Activated B cell treated with CpG ODN at 0.5 μM for 24 hours (primary cell): ENCODE measurements at regions not wholly inside any gene's neighbourhood (a gene's known extent, or its start where the extent isn't known, plus 50 kb on each side); places are given as distances from the start of the nearest gene placed in this dataset.

ENCODE experiments used
- ATAC-seq: fragments of 200-7000 bp; cut with Tn5 transposase; one replicate; pipeline ENCODE4 v1.10.0; 2021; ENCODE audit warnings: low read depth, mild to moderate bottlenecking, moderate library complexity
- CTCF ChIA-PET: fragments of 350-600 bp; sonication (Branson Sonifier 250); formaldehyde crosslinking; loops from one replicate; lab custom pipeline; 2021; ENCODE audit warnings: antibody characterized with exemption; lab: Charles Lee
- POLR2A ChIA-PET: fragments of 350-600 bp; sonication (Branson Sonifier 250); formaldehyde crosslinking; loops from one replicate; lab custom pipeline; 2021; ENCODE audit warnings: antibody characterized with exemption; lab: Charles Lee
- DNase-seq: peaks from one replicate; pipeline ENCODE4 v3.0.0; 2022
- H3K27ac Mint-ChIP-seq: one replicate; pipeline ENCODE4 v1.8.0; 2020; ENCODE audit warnings: mixed read lengths
- H3K27me3 Mint-ChIP-seq: one replicate; pipeline ENCODE4 v1.8.0; 2021; ENCODE audit warnings: mixed read lengths
- H3K36me3 Mint-ChIP-seq: one replicate; pipeline ENCODE4 v1.8.0; 2021; ENCODE audit warnings: low read depth, mixed read lengths
- H3K4me1 Mint-ChIP-seq: one replicate; pipeline ENCODE4 v1.8.0; 2021; ENCODE audit warnings: mixed read lengths
- H3K4me3 Mint-ChIP-seq: one replicate; pipeline ENCODE4 v1.8.0; 2020; ENCODE audit warnings: mild to moderate bottlenecking, mixed read lengths
- H3K9me3 Mint-ChIP-seq: one replicate; pipeline ENCODE4 v1.8.0; 2020; ENCODE audit warnings: mixed read lengths
- CTCF ChIP-seq: fragments of 200-600 bp; IDR thresholded peaks from one replicate; pipeline ENCODE4 v1.8.0; 2022; ENCODE audit warnings: antibody characterized with exemption, mild to moderate bottlenecking
- intact Hi-C: fragments of 100-400 bp; cut with micrococcal nuclease; formaldehyde crosslinking; loops from one replicate; pipeline ENCODE4 v1.15.1; 2024

DNA sequence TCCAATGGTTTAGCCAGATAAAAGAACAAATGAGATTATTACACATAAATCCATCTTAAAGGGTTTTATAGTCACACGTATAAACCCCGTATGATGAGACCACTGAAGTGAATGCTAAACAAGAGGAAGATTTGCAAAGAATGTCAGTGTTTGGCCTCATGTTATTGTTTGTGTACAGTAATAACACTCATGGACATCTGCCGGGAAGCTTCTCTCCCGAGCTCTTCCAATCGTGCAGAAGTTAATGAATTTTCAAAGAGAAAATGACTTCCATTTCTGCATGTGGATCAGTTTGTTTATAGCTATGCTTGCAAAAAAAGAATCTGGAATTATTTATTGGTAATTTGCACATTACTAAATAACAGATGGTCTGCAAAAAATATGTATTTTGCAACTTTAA is 88.5 kb upstream of the APCDD1 start:
- no peak for DNase-seq
- H3K4me3 Mint-ChIP-seq, result no peak overlapping the region
- no peak for TF ChIP-seq CTCF
- intact Hi-C loops, result no loop called here
- no peak for ATAC-seq
- CTCF ChIA-PET, result no interaction called here
- H3K9me3 Mint-ChIP-seq, result peaks cover 11% of the 10 kb centered on the region
- H3K4me1 Mint-ChIP-seq, result no peaks in the 10 kb centered on the region
- H3K27ac Mint-ChIP-seq, result no peak overlapping the region
- POLR2A ChIA-PET, result no interaction called here
- no peaks in the 10 kb centered on the region for H3K36me3 Mint-ChIP-seq
- H3K27me3 Mint-ChIP-seq, result peaks cover 11% of the 10 kb centered on the region

- ATAC-seq, result no peak
Measured at GRCh38 chr18:10367836-10368235, 86.6 kb upstream of the APCDD1 start.

DNA sequence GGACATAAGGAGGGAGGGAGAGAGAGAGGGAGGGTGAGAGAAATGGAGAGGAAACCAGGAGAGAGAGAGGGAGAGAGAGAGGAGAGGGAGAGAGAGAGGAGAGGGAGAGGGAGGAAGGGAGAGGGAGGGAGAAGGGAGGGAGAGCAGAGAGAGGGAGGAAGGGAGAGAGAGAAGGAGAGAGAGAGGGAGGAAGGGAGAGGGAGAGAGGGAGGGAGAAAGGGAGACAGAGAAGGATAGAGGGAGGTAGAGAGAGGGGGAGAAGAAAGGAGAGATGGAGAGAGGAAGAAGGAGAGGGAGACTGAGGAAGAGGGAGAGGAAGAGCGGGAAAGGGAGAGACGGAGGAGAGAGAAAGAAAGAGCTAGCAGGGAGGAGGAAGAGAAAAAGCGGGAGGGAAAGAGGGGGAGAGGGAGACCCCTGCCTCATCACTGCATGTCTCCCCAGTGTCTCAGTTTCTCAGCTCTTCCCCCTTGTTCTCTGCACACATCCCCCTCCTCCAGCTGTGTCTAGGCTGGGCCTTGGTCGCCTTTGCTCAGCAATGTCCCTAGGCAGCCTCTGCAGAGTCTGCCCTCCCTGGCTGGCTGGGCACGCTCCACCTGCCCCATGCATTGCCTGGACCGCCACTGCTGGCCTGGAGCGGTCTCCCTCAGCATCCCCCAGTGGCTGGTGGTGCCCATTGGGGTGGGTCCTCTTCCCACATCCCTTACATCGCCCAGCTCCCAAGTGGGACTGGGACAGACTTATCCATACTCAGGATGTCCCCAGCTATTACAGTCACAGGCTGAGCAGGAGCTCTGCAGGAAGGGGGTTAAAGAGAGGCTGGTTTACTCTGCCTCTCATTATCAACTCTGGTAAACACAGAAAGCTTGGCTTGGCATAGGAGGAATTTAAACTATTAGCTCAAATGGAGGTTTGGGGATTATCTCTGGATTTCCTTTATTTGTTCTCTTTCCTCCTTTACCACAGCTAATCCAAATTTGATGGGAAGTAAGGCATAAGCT is 85.7 kb upstream of the APCDD1 start:
- ATAC-seq, result no peak

More at GRCh38 chr18:10367836-10368235, 86.6 kb upstream of the APCDD1 start:
- no peaks in the 10 kb centered on the region for H3K4me1 Mint-ChIP-seq
- H3K27ac Mint-ChIP-seq, result no peak overlapping the region
- ChIA-PET POLR2A (no interaction called here), CTCF (no interaction called here)
- H3K9me3 Mint-ChIP-seq, result peaks cover 11% of the 10 kb centered on the region
- H3K27me3 Mint-ChIP-seq, result peaks cover 11% of the 10 kb centered on the region
- H3K4me3 Mint-ChIP-seq, result no peak overlapping the region
- no peak for DNase-seq
- intact Hi-C loops, result no loop called here
- no peak for TF ChIP-seq CTCF
- H3K36me3 Mint-ChIP-seq, result no peaks in the 10 kb centered on the region

DNA sequence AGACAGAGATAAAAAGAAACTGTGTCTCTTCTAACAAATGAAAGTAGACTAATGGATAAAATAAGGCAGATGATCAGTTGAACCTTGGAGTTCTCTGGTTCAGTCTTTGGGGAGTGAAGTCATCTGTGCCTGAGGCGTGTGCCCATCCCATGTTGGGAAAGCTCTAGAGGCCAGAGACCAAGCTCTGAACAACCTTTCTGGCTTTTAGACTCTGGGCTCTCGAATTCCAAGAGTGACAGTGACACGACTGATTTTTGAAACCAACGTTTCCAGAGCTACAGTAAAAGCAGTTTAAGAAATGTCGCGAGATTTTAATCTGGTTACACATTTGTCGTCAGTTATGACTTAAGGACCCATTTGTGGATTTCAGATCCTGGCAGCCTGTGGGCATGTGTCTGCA is 83.7 kb upstream of the APCDD1 start:
- Mint-ChIP-seq H3K9me3 (no peaks in the 10 kb centered on the region), H3K36me3 (no peaks in the 10 kb centered on the region), H3K4me3 (no peak overlapping the region), H3K4me1 (no peaks in the 10 kb centered on the region), H3K27ac (no peak overlapping the region), H3K27me3 (peaks cover 11% of the 10 kb centered on the region)
- TF ChIP-seq CTCF, result no peak
- ChIA-PET POLR2A (no interaction called here), CTCF (no interaction called here)
- intact Hi-C loops, result no loop called here
- DNase-seq, result no peak
- ATAC-seq, result no peak

More for the DNA sequence above, 85.7 kb upstream of the APCDD1 start:
- CTCF ChIA-PET, result no interaction called here
- no peaks in the 10 kb centered on the region for H3K36me3 Mint-ChIP-seq
- peaks cover 11% of the 10 kb centered on the region for H3K27me3 Mint-ChIP-seq
- DNase-seq, result no peak
- intact Hi-C loops, result no loop called here
- H3K9me3 Mint-ChIP-seq, result peaks cover 8% of the 10 kb centered on the region
- POLR2A ChIA-PET, result no interaction called here
- no peaks in the 10 kb centered on the region for H3K4me1 Mint-ChIP-seq
- H3K27ac Mint-ChIP-seq, result no peak overlapping the region
- H3K4me3 Mint-ChIP-seq, result no peak overlapping the region
- TF ChIP-seq CTCF, result no peak

- ChIA-PET CTCF (no interaction called here), POLR2A (no interaction called here)
- intact Hi-C loops, result no loop called here
- Mint-ChIP-seq H3K4me1 (no peaks in the 10 kb centered on the region), H3K27me3 (peaks cover 11% of the 10 kb centered on the region), H3K27ac (no peak overlapping the region), H3K9me3 (no peaks in the 10 kb centered on the region), H3K36me3 (no peaks in the 10 kb centered on the region), H3K4me3 (no peak overlapping the region)
- ATAC-seq, result no peak
- no peak for DNase-seq
- TF ChIP-seq CTCF, result no peak
Measured at GRCh38 chr18:10371165-10371564, 83.3 kb upstream of the APCDD1 start.
